Neural crest cell (in vitro differentiated cells): ENCODE measurements at regions not wholly inside any gene's neighbourhood (a gene's known extent, or its start where the extent isn't known, plus 50 kb on each side); places are given as distances from the start of the nearest gene placed in this dataset.

Experiments
- DNase-seq: peaks from one replicate; pipeline ENCODE4 v3.0.0; 2021; ENCODE audit warnings: low read depth, mixed read lengths, low spot score
- H3K27ac Mint-ChIP-seq: one replicate; pipeline ENCODE4 v1.8.0; 2021; ENCODE audit warnings: mild to moderate bottlenecking, mixed read lengths; ENCODE audit not compliant: unreplicated experiment
- H3K27me3 Mint-ChIP-seq: 2 replicates; pipeline ENCODE4 v1.8.0; 2021; ENCODE audit warnings: low read depth, mild to moderate bottlenecking, mixed read lengths
- H3K36me3 Mint-ChIP-seq: 2 replicates; pipeline ENCODE4 v1.8.0; 2021; ENCODE audit warnings: low read depth, mild to moderate bottlenecking, mixed read lengths
- H3K4me1 Mint-ChIP-seq: 2 replicates; pipeline ENCODE4 v1.8.0; 2021; ENCODE audit warnings: mixed read lengths
- H3K4me3 Mint-ChIP-seq: one replicate; pipeline ENCODE4 v1.8.0; 2021; ENCODE audit warnings: mild to moderate bottlenecking, mixed read lengths
- H3K9me3 Mint-ChIP-seq: 2 replicates; pipeline ENCODE4 v1.8.0; 2021; ENCODE audit warnings: mixed read lengths
- TF ChIP-seq, protein P1 (sequence below): fragments of 200-600 bp; sonication (generic); conservative IDR thresholded peaks from 2 replicates; pipeline ENCODE4 v1.5.0; 2021; ENCODE audit warnings: antibody characterized with exemption, mild to moderate bottlenecking

- Mint-ChIP-seq H3K9me3 (no peaks in the 10 kb centered on the region), H3K27ac (peak overlapping the region; percentile 96), H3K27me3 (no peaks in the 10 kb centered on the region), H3K36me3 (peaks cover 3% of the 10 kb centered on the region), H3K4me3 (peak overlapping the region; percentile 91), H3K4me1 (peaks cover 11% of the 10 kb centered on the region)
- TF ChIP-seq, protein P1, sequence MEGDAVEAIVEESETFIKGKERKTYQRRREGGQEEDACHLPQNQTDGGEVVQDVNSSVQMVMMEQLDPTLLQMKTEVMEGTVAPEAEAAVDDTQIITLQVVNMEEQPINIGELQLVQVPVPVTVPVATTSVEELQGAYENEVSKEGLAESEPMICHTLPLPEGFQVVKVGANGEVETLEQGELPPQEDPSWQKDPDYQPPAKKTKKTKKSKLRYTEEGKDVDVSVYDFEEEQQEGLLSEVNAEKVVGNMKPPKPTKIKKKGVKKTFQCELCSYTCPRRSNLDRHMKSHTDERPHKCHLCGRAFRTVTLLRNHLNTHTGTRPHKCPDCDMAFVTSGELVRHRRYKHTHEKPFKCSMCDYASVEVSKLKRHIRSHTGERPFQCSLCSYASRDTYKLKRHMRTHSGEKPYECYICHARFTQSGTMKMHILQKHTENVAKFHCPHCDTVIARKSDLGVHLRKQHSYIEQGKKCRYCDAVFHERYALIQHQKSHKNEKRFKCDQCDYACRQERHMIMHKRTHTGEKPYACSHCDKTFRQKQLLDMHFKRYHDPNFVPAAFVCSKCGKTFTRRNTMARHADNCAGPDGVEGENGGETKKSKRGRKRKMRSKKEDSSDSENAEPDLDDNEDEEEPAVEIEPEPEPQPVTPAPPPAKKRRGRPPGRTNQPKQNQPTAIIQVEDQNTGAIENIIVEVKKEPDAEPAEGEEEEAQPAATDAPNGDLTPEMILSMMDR = no peak
- no peak for DNase-seq
These were observed 595.1 kb upstream of the ZP4 start for GRCh38 chr1:238485912-238486209.

- no peaks in the 10 kb centered on the region for H3K27me3 Mint-ChIP-seq
- DNase-seq = peak; percentile 18
- peak overlapping the region; percentile 91 for H3K4me3 Mint-ChIP-seq
- peaks cover 11% of the 10 kb centered on the region for H3K4me1 Mint-ChIP-seq
- peak overlapping the region; percentile 96 for H3K27ac Mint-ChIP-seq
- peaks cover 3% of the 10 kb centered on the region for H3K36me3 Mint-ChIP-seq
- TF ChIP-seq, protein P1 = no peak
- H3K9me3 Mint-ChIP-seq = no peaks in the 10 kb centered on the region
These were observed 594.6 kb upstream of the ZP4 start for GRCh38 chr1:238485057-238485911.

DNA sequence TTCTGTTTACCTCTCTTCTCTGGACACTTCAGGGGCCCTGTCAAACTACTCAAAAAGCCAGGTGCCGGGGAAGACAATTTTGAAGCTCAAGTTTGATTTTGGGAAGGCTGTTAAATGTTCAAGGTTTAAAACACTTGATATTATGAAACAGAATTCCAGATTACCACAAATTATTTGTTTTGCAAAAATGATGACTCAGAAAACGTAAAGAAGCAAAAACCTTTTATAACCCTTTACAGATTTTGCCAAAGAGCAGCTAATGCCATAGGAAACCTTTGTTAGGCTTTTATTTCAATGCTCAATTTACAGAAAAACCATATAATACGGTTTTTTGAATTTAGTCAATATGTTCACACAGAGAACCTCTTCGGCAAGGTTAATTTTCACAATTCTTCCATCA lies 593.4 kb upstream of the ZP4 start:
- Mint-ChIP-seq H3K9me3 (no peaks in the 10 kb centered on the region), H3K36me3 (peaks cover 7% of the 10 kb centered on the region), H3K27me3 (no peaks in the 10 kb centered on the region), H3K4me3 (peak overlapping the region; percentile 91), H3K4me1 (peaks cover 17% of the 10 kb centered on the region), H3K27ac (no peak overlapping the region)
- TF ChIP-seq, protein P1 = no peak
- DNase-seq = no peak

DNA sequence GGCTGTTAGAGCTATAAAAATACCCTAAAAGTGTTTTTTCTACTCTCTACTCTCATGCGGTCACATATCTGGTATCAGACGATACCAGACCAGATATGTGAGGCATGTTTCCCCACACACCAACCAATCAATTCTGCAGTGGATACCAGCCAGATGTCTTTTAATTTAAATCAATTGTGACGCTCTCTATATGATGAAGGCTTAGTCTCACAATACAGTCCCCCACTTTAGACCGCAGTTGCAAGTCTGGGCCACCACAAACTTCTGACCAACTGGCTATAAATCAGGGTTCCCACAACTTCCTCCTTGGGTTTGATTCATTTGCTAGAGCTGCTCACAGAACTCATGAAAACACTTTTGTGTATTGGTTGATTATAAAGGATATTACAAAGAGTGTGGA lies 586.1 kb upstream of the ZP4 start:
- no peak overlapping the region for H3K27ac Mint-ChIP-seq

GRCh38 chr1:238475712-238476111 lies 585.0 kb upstream of the ZP4 start:
- Mint-ChIP-seq H3K36me3 (peaks cover 4% of the 10 kb centered on the region), H3K27me3 (no peaks in the 10 kb centered on the region), H3K27ac (no peak overlapping the region), H3K9me3 (no peaks in the 10 kb centered on the region), H3K4me3 (no peak overlapping the region), H3K4me1 (peaks cover 5% of the 10 kb centered on the region)
- no peak for DNase-seq
- TF ChIP-seq, protein P1 = no peak

More for the DNA sequence above, 586.1 kb upstream of the ZP4 start:
- no peak for DNase-seq
- Mint-ChIP-seq H3K9me3 (no peaks in the 10 kb centered on the region), H3K4me1 (peaks cover 5% of the 10 kb centered on the region), H3K27me3 (no peaks in the 10 kb centered on the region), H3K36me3 (peaks cover 6% of the 10 kb centered on the region), H3K4me3 (no peak overlapping the region)
- TF ChIP-seq, protein P1 = no peak
